Testis (tissue), 2 donors: ENCODE measurements at regions not wholly inside any gene's neighbourhood (a gene's known extent, or its start where the extent isn't known, plus 50 kb on each side); places are given as distances from the start of the nearest gene placed in this dataset.

Source experiments
- POLR2A ChIP-seq: fragments of 450-650 bp; IDR thresholded peaks from one replicate; pipeline ENCODE4 v1.6.1; 2017; ENCODE audit warnings: antibody characterized with exemption, mild to moderate bottlenecking, moderate library complexity
- TF ChIP-seq, protein P1 (sequence below), 3 experiments: fragments of 450-650 bp in 2 of 3; fragments of 200-600 bp in 1 of 3; sonication (generic) in 1 of 3; IDR thresholded peaks; one replicate each; pipeline ENCODE4 v1.5.1; 2016 to 2019; ENCODE audit warnings: antibody characterized with exemption in 3 of 3, mild to moderate bottlenecking in 2 of 3, moderate library complexity in 1 of 3

DNA sequence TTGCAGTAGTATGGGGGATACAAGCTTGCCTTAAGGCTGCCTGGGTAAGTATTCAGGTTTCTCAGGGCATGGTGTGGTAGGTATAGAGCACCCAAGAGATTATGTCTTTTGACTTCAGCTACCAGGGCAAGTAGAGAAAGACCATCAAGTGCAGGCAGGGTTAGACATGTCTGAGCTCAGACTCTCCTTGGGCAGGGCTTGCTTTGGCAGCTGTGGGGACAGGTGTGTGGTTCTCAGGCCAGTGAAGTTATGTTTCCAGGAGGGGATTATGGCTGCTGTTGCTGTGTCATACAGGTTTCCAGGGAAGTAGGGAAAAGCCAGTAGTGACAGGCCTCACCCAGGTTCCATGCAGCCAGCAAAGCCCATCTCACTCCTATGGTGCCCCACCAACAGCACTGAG, 1040.4 kb downstream of the FLRT2 start:
- TF ChIP-seq POLR2A: no peak
- TF ChIP-seq, protein P1, sequence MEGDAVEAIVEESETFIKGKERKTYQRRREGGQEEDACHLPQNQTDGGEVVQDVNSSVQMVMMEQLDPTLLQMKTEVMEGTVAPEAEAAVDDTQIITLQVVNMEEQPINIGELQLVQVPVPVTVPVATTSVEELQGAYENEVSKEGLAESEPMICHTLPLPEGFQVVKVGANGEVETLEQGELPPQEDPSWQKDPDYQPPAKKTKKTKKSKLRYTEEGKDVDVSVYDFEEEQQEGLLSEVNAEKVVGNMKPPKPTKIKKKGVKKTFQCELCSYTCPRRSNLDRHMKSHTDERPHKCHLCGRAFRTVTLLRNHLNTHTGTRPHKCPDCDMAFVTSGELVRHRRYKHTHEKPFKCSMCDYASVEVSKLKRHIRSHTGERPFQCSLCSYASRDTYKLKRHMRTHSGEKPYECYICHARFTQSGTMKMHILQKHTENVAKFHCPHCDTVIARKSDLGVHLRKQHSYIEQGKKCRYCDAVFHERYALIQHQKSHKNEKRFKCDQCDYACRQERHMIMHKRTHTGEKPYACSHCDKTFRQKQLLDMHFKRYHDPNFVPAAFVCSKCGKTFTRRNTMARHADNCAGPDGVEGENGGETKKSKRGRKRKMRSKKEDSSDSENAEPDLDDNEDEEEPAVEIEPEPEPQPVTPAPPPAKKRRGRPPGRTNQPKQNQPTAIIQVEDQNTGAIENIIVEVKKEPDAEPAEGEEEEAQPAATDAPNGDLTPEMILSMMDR (IDR thresholded peaks at IDR 0.05): no peak
